ENCODE measurements at regions not wholly inside any gene's neighbourhood (a gene's known extent, or its start where the extent isn't known, plus 50 kb on each side); places are given as distances from the start of the nearest gene placed in this dataset.
"Not testable (repeated sequence)": the region's sequence is repeated elsewhere in the genome, so short reads cannot be mapped to it uniquely, and the experiment has no call there.

GRCh38 chr3:150235799-150236198 lies 172.3 kb upstream of the TSC22D2 start:
- ATAC-seq, result no peak
- intact Hi-C loops (cut with DNase I), result loop anchor here (10.0 kb wide), 1 partner anchor 269 kb away; no protein-coding TSS in a partner anchor
- DNase-seq (ENCODE audit: low spot score), result no peak

- intact Hi-C loops (cut with DNase I), result loop anchor here (10.0 kb wide), 1 partner anchor 272 kb away; no protein-coding TSS in a partner anchor
- ATAC-seq (no peak), DNase-seq (ENCODE audit: low spot score) (no peak)
Measured at GRCh38 chr3:150232992-150233451, 175.1 kb upstream of the TSC22D2 start.

GRCh38 chr3:150230037-150230436 lies 178.1 kb upstream of the TSC22D2 start:
- intact Hi-C loops (cut with DNase I), result loop anchor here (10.0 kb wide), 1 partner anchor 275 kb away; no protein-coding TSS in a partner anchor
- no peak for DNase-seq (ENCODE audit: low spot score)
- ATAC-seq, result no peak

GRCh38 chr3:150228626-150229025 lies 179.5 kb upstream of the TSC22D2 start:
- ATAC-seq; DNase-seq (ENCODE audit: low spot score); intact Hi-C loops (cut with DNase I): not testable (repeated sequence)

- peak; percentile 74 for DNase-seq (ENCODE audit: low spot score)
- peak; percentile 58 for ATAC-seq
- intact Hi-C loops (cut with DNase I), result no loop called here
Measured at GRCh38 chr3:150227839-150228238, 180.3 kb upstream of the TSC22D2 start.

- no peak for ATAC-seq
- DNase-seq (ENCODE audit: low spot score), result no peak
- intact Hi-C loops (cut with DNase I), result no loop called here
Measured at GRCh38 chr3:150225986-150226385, 182.1 kb upstream of the TSC22D2 start.

GRCh38 chr3:150223558-150223957 lies 184.5 kb upstream of the TSC22D2 start:
- intact Hi-C loops (cut with DNase I), result no loop called here
- no peak for DNase-seq (ENCODE audit: low spot score)
- ATAC-seq, result no peak

GRCh38 chr3:150222691-150223489 lies 185.2 kb upstream of the TSC22D2 start:
- ATAC-seq (no peak), DNase-seq (ENCODE audit: low spot score) (no peak)
- intact Hi-C loops (cut with DNase I), result no loop called here

- no peak for ATAC-seq
- intact Hi-C loops (cut with DNase I), result no loop called here
- no peak for DNase-seq (ENCODE audit: low spot score)
Measured at GRCh38 chr3:150221904-150222523, 186.1 kb upstream of the TSC22D2 start.

GRCh38 chr3:150220799-150221198 lies 187.3 kb upstream of the TSC22D2 start:
- DNase-seq (ENCODE audit: low spot score), result no peak
- intact Hi-C loops (cut with DNase I), result no loop called here
- no peak for ATAC-seq

- intact Hi-C loops (cut with DNase I), result no loop called here
- DNase-seq (ENCODE audit: low spot score), result no peak
- no peak for ATAC-seq
Measured at GRCh38 chr3:150220041-150220440, 188.1 kb upstream of the TSC22D2 start.

GRCh38 chr3:150218841-150219240 lies 189.3 kb upstream of the TSC22D2 start:
- ATAC-seq (no peak), DNase-seq (ENCODE audit: low spot score) (no peak)
- intact Hi-C loops (cut with DNase I), result no loop called here

GRCh38 chr3:150218236-150218635 lies 189.9 kb upstream of the TSC22D2 start:
- DNase-seq (ENCODE audit: low spot score) (no peak), ATAC-seq (no peak)
- intact Hi-C loops (cut with DNase I), result no loop called here

GRCh38 chr3:150217691-150218090 lies 190.4 kb upstream of the TSC22D2 start:
- no peak for ATAC-seq
- intact Hi-C loops (cut with DNase I), result no loop called here
- no peak for DNase-seq (ENCODE audit: low spot score)

GRCh38 chr3:150216866-150217600 lies 191.1 kb upstream of the TSC22D2 start:
- no peak for DNase-seq (ENCODE audit: low spot score)
- intact Hi-C loops (cut with DNase I), result no loop called here
- peak; percentile 14 for ATAC-seq

GRCh38 chr3:150216041-150216811 lies 191.9 kb upstream of the TSC22D2 start:
- ATAC-seq, result peak; percentile 90
- DNase-seq (ENCODE audit: low spot score), result peak; percentile 72
- intact Hi-C loops (cut with DNase I), result no loop called here

- DNase-seq (ENCODE audit: low spot score) (no peak), ATAC-seq (no peak)
- intact Hi-C loops (cut with DNase I), result no loop called here
Measured at GRCh38 chr3:150215616-150216015, 192.5 kb upstream of the TSC22D2 start.

GRCh38 chr3:150213577-150213976 lies 194.5 kb upstream of the TSC22D2 start:
- intact Hi-C loops (cut with DNase I), result no loop called here
- DNase-seq (ENCODE audit: low spot score) (no peak), ATAC-seq (no peak)

All from sciatic nerve (tissue), 2 donors.